OCI-LY7 (cell line): ENCODE measurements at regions not wholly inside any gene's neighbourhood (a gene's known extent, or its start where the extent isn't known, plus 50 kb on each side); places are given as distances from the start of the nearest gene placed in this dataset.

Experiments used
- CTCF ChIP-seq: fragments of 200-600 bp; sonication (generic); conservative IDR thresholded peaks from 2 replicates; pipeline ENCODE4 v1.5.1; 2014; ENCODE audit warnings: mild to moderate bottlenecking, antibody characterized with exemption, low read length, moderate library complexity, mixed read lengths
- EZH2phosphoT487 ChIP-seq: fragments of 200-600 bp; sonication (generic); IDR thresholded peaks from 2 replicates; pipeline ENCODE4 v1.6.1; 2018; ENCODE audit warnings: low read depth, borderline replicate concordance, mild to moderate bottlenecking, mixed run types, antibody characterized with exemption, low read length, moderate library complexity, mixed read lengths

- TF ChIP-seq CTCF (no peak), EZH2phosphoT487 (no peak)
These were observed 229.4 kb downstream of the HAUS1 start for GRCh38 chr18:46333431-46334135.
